Left ventricle myocardium inferior (tissue), 1 donor: ENCODE measurements at regions not wholly inside any gene's neighbourhood (a gene's known extent, or its start where the extent isn't known, plus 50 kb on each side); places are given as distances from the start of the nearest gene placed in this dataset.
"Not testable (repeated sequence)": the region's sequence is repeated elsewhere in the genome, so short reads cannot be mapped to it uniquely, and the experiment has no call there.

Experiments
- DNase-seq: peaks from one replicate; pipeline ENCODE4 v3.0.0-alpha.2; 2020
- H3K27ac ChIP-seq: fragments of 200-600 bp; replicated peaks from 2 replicates; pipeline ENCODE4 v1.8.0; 2021
- H3K27me3 ChIP-seq: fragments of 200-600 bp; 2 replicates; pipeline ENCODE4 v1.8.0; 2021; ENCODE audit warnings: low read depth
- H3K36me3 ChIP-seq: fragments of 200-600 bp; 2 replicates; pipeline ENCODE4 v1.8.0; 2021
- H3K4me1 ChIP-seq: fragments of 200-600 bp; 2 replicates; pipeline ENCODE4 v1.8.0; 2021
- H3K4me3 ChIP-seq: fragments of 200-600 bp; 2 replicates; pipeline ENCODE4 v1.8.0; 2021; ENCODE audit warnings: mild to moderate bottlenecking, moderate library complexity
- H3K9me3 ChIP-seq: fragments of 200-600 bp; replicated peaks from 2 replicates; pipeline ENCODE4 v1.8.0; 2021
- CTCF ChIP-seq: fragments of 200-600 bp; IDR thresholded peaks from 2 replicates; pipeline ENCODE4 v1.8.0; 2021; ENCODE audit warnings: antibody characterized with exemption, mild to moderate bottlenecking, borderline replicate concordance
- intact Hi-C: fragments of 100-400 bp; cut with micrococcal nuclease; formaldehyde crosslinking; loops from one replicate; pipeline ENCODE4 v1.11.0; 2022
- donor health status: DM: no; HTN: yes; CAD: no; lungs with severe emphysema.

- H3K4me1 ChIP-seq = no peaks in the 10 kb centered on the region
- TF ChIP-seq CTCF = no peak
- no peak for DNase-seq
Observed at GRCh38 chr14:29982171-29982570, 54.5 kb upstream of the PRKD1 start.

DNA sequence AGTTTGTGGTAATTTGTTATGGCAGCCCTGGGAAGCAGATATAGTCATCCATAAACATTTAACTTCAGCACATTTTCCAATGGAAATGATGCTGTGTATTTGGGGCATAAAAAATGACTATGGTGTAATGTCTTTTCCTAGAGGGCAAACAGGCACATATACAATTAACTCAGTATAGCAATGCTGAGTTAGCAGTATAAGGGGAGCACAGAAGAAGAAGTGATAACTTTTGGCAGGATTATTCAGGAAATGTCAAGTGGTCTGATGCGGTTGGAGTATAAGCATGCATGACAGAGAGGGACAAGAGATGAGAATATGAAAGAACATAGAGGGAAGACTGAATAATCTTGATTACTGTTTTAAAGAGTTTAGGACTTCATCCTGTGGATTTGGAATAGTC lies 55.3 kb upstream of the PRKD1 start:
- intact Hi-C loops = no loop called here
- TF ChIP-seq CTCF = no peak

More at GRCh38 chr14:29982171-29982570, 54.5 kb upstream of the PRKD1 start:
- intact Hi-C loops = no loop called here
- Histone ChIP-seq H3K27ac (no peak overlapping the region), H3K36me3 (no peaks in the 10 kb centered on the region), H3K4me3 (no peak overlapping the region), H3K9me3 (peaks cover 8% of the 10 kb centered on the region), H3K27me3 (no peaks in the 10 kb centered on the region)

GRCh38 chr14:29990344-29990857 lies 62.8 kb upstream of the PRKD1 start:
- intact Hi-C loops, DNase-seq, H3K9me3 ChIP-seq, H3K4me1 ChIP-seq, H3K4me3 ChIP-seq, H3K27ac ChIP-seq, H3K27me3 ChIP-seq, H3K36me3 ChIP-seq: not testable (repeated sequence)

More for the DNA sequence above, 55.3 kb upstream of the PRKD1 start:
- peaks cover under 1% of the 10 kb centered on the region for H3K9me3 ChIP-seq
- no peak for DNase-seq
- no peak overlapping the region for H3K27ac ChIP-seq
- H3K4me3 ChIP-seq = no peak overlapping the region
- H3K27me3 ChIP-seq = no peaks in the 10 kb centered on the region
- H3K36me3 ChIP-seq = no peaks in the 10 kb centered on the region
- no peaks in the 10 kb centered on the region for H3K4me1 ChIP-seq

DNA sequence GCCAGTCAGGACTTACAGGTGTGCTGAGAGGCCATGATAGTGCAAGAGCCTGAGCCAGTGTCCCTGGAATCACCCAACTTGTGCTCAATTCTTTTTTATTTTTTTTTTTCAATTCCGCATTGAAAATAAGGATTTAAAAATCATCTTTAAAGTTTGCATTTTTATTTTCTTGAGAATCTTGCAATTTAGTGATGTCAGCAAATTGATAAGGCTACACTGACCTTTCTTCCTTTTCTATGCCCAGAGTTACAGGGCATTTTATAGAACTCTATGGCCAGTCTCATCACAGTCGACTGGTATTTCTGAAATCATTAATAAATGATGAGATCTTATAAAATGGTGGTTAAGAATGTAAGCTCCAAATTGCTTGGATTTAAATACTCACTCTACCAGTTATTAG lies 63.3 kb upstream of the PRKD1 start:
- DNase-seq = no peak
- TF ChIP-seq CTCF = no peak
- H3K9me3 ChIP-seq = no peaks in the 10 kb centered on the region
- no peaks in the 10 kb centered on the region for H3K4me1 ChIP-seq
- H3K27me3 ChIP-seq = no peaks in the 10 kb centered on the region
- intact Hi-C loops = no loop called here
- H3K27ac ChIP-seq = no peak overlapping the region
- no peaks in the 10 kb centered on the region for H3K36me3 ChIP-seq
- H3K4me3 ChIP-seq = no peak overlapping the region

GRCh38 chr14:29993143-29993542 lies 65.5 kb upstream of the PRKD1 start:
- Histone ChIP-seq H3K9me3 (no peaks in the 10 kb centered on the region), H3K4me1 (no peaks in the 10 kb centered on the region), H3K36me3 (no peaks in the 10 kb centered on the region), H3K27ac (no peak overlapping the region), H3K27me3 (no peaks in the 10 kb centered on the region), H3K4me3 (no peak overlapping the region)
- no peak for TF ChIP-seq CTCF
- DNase-seq = no peak
- intact Hi-C loops = no loop called here

DNA sequence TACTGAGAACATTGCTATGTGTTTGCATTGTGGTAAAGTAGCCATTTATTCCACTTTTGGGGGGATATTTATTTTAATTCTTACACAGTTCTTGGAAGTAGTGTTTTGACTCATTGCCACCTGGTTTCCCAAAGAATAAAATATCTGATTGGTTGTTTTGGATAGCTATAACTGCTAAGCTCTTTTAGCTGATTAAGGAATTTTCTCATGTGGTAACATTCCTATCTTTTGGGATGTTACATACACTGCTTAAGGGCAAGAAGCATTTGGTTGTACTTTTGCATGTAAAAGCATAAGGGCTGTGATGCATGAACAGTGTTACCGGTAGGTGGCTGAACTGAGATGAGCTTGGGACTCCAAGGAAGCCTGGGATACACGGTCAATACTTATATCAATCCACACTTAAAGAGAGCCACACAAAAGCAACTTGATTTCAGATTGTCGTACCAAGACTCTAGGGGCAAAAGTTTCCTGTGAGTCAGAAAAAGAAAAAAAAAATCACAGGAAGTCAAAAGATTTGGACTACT lies 71.4 kb upstream of the PRKD1 start:
- no peak for DNase-seq
- TF ChIP-seq CTCF = no peak
- no peaks in the 10 kb centered on the region for H3K36me3 ChIP-seq
- H3K4me1 ChIP-seq = no peaks in the 10 kb centered on the region
- H3K9me3 ChIP-seq = no peaks in the 10 kb centered on the region
- intact Hi-C loops = no loop called here
- H3K27me3 ChIP-seq = no peaks in the 10 kb centered on the region
- H3K4me3 ChIP-seq = no peak overlapping the region
- no peak overlapping the region for H3K27ac ChIP-seq
